OCI-LY1 (cell line): ENCODE measurements at regions not wholly inside any gene's neighbourhood (a gene's known extent, or its start where the extent isn't known, plus 50 kb on each side); places are given as distances from the start of the nearest gene placed in this dataset.

Experiments used
- H2AFZ ChIP-seq: fragments of 200-600 bp; sonication (generic), shearing (Covaris generic); 2 replicates; pipeline ENCODE4 v1.6.0; 2014; ENCODE audit warnings: antibody characterized with exemption, mild to moderate bottlenecking, low read length
- H3F3A ChIP-seq: fragments of 200-600 bp; sonication (generic), shearing (Covaris generic); 2 replicates; pipeline ENCODE4 v1.6.0; 2014; ENCODE audit warnings: mild to moderate bottlenecking, antibody characterized with exemption, low read length, moderate library complexity; ENCODE audit not compliant: insufficient read depth
- H3K27ac ChIP-seq: fragments of 200-600 bp; sonication (generic); 2 replicates; pipeline ENCODE4 v1.5.1; 2014; ENCODE audit warnings: low read length, mixed run types, mild to moderate bottlenecking, low read depth; ENCODE audit not compliant: poor library complexity, severe bottlenecking
- H3K27me3 ChIP-seq: fragments of 200-600 bp; sonication (generic); 2 replicates; pipeline ENCODE4 v1.6.0; 2014; ENCODE audit warnings: antibody characterized with exemption, mild to moderate bottlenecking, low read length, moderate library complexity; ENCODE audit not compliant: insufficient read depth
- H3K36me3 ChIP-seq: fragments of 200-600 bp; sonication (generic); 2 replicates; pipeline ENCODE4 v1.6.1; 2014; ENCODE audit warnings: mild to moderate bottlenecking, antibody characterized with exemption, low read length, moderate library complexity, mixed read lengths; ENCODE audit not compliant: insufficient read depth
- H3K4me1 ChIP-seq: fragments of 200-600 bp; sonication (generic); 2 replicates; pipeline ENCODE4 v1.5.1; 2014; ENCODE audit warnings: mild to moderate bottlenecking, low read length, moderate library complexity; ENCODE audit not compliant: insufficient read depth, severe bottlenecking
- H3K4me2 ChIP-seq: fragments of 200-600 bp; sonication (generic), shearing (Covaris generic); 2 replicates; pipeline ENCODE4 v1.6.1; 2014; ENCODE audit warnings: low read length
- H3K4me3 ChIP-seq: fragments of 200-600 bp; sonication (generic); 2 replicates; pipeline ENCODE4 v1.5.1; 2014; ENCODE audit warnings: low read length, low read depth, mild to moderate bottlenecking, mixed read lengths; ENCODE audit not compliant: poor library complexity, severe bottlenecking
- H3K79me2 ChIP-seq: fragments of 200-600 bp; shearing (Covaris generic); 2 replicates; pipeline ENCODE4 v1.6.1; 2016; ENCODE audit warnings: mixed run types, low read length, mixed read lengths; ENCODE audit not compliant: insufficient read depth
- H3K9ac ChIP-seq: fragments of 200-600 bp; sonication (generic), shearing (Covaris generic); 2 replicates; pipeline ENCODE4 v1.6.1; 2014; ENCODE audit warnings: mild to moderate bottlenecking, low read length, mixed read lengths
- H3K9me2 ChIP-seq: fragments of 200-600 bp; sonication (generic), shearing (Covaris generic); 2 replicates; pipeline ENCODE4 v1.6.1; 2014; ENCODE audit warnings: low read depth, mild to moderate bottlenecking, low read length, mixed read lengths
- H3K9me3 ChIP-seq: fragments of 200-600 bp; shearing (Covaris generic); 2 replicates; pipeline ENCODE4 v1.6.1; 2014; ENCODE audit warnings: low read length, mixed read lengths
- H4K20me1 ChIP-seq: fragments of 200-600 bp; sonication (generic), shearing (Covaris generic); 2 replicates; pipeline ENCODE4 v1.6.0; 2016; ENCODE audit warnings: mild to moderate bottlenecking, low read length; ENCODE audit not compliant: insufficient read depth
- CTCF ChIP-seq: fragments of 200-600 bp; sonication (generic), shearing (Covaris generic); IDR thresholded peaks from 2 replicates; pipeline ENCODE4 v1.5.1; 2017; ENCODE audit warnings: mild to moderate bottlenecking, antibody characterized with exemption, low read length, moderate library complexity, mixed read lengths
- EZH2 ChIP-seq: fragments of 200-600 bp; sonication (generic), shearing (Covaris generic); IDR thresholded peaks from 2 replicates; pipeline ENCODE4 v1.8.0; 2017; ENCODE audit warnings: borderline replicate concordance, mixed run types, mild to moderate bottlenecking, antibody characterized with exemption, low read length, moderate library complexity, mixed read lengths

- Histone ChIP-seq H3K9me3 (no peaks in the 10 kb centered on the region), H3K4me2 (no peak overlapping the region), H3K4me1 (no peaks in the 10 kb centered on the region)
These were observed 644.7 kb downstream of the VRK1 start for GRCh38 chr14:97441740-97442362.

GRCh38 chr14:97442363-97442762, 645.2 kb downstream of the VRK1 start:
- Histone ChIP-seq H3K36me3 (no peaks in the 10 kb centered on the region), H3K4me2 (no peak overlapping the region), H3K4me3 (no peak overlapping the region), H3K4me1 (no peaks in the 10 kb centered on the region), H3K9me3 (no peaks in the 10 kb centered on the region), H3K79me2 (no peaks in the 10 kb centered on the region), H4K20me1 (no peaks in the 10 kb centered on the region), H3K27ac (no peak overlapping the region), H2AFZ (no peak overlapping the region), H3F3A (no peaks in the 10 kb centered on the region), H3K9me2 (no peaks in the 10 kb centered on the region), H3K27me3 (no peaks in the 10 kb centered on the region), H3K9ac (no peak overlapping the region)
- no peak for TF ChIP-seq EZH2
- TF ChIP-seq CTCF = no peak

More at GRCh38 chr14:97441740-97442362, 644.7 kb downstream of the VRK1 start:
- Histone ChIP-seq H3K27ac (no peak overlapping the region), H3K9ac (no peak overlapping the region), H3K9me2 (no peaks in the 10 kb centered on the region), H3K36me3 (no peaks in the 10 kb centered on the region), H2AFZ (no peak overlapping the region), H3K4me3 (no peak overlapping the region), H4K20me1 (no peaks in the 10 kb centered on the region), H3K79me2 (no peaks in the 10 kb centered on the region), H3K27me3 (no peaks in the 10 kb centered on the region), H3F3A (no peaks in the 10 kb centered on the region)
- TF ChIP-seq CTCF (no peak), EZH2 (no peak)

GRCh38 chr14:97443412-97443811, 646.2 kb downstream of the VRK1 start:
- Histone ChIP-seq H3K9ac (no peak overlapping the region), H3K27ac (no peak overlapping the region), H3K9me3 (no peaks in the 10 kb centered on the region), H3K79me2 (no peaks in the 10 kb centered on the region), H3K27me3 (no peaks in the 10 kb centered on the region), H3K4me3 (no peak overlapping the region), H3K9me2 (no peaks in the 10 kb centered on the region), H2AFZ (no peak overlapping the region), H3K4me1 (no peaks in the 10 kb centered on the region), H3K4me2 (no peak overlapping the region), H3K36me3 (no peaks in the 10 kb centered on the region), H4K20me1 (no peaks in the 10 kb centered on the region), H3F3A (no peaks in the 10 kb centered on the region)
- no peak for TF ChIP-seq CTCF
- TF ChIP-seq EZH2 = no peak
